Mesenchymal stem cell (in vitro differentiated cells and primary cell): ENCODE measurements at regions not wholly inside any gene's neighbourhood (a gene's known extent, or its start where the extent isn't known, plus 50 kb on each side); places are given as distances from the start of the nearest gene placed in this dataset.
A peak's percentile ranks its signal among the peaks of the same experiment; 100 is the strongest.

Source experiments
- DNase-seq: peaks from one replicate; pipeline ENCODE4 v3.0.0-alpha.2; 2013
- H2AFZ ChIP-seq: one replicate; pipeline ENCODE4 v1.6.1; 2013; ENCODE audit warnings: low read depth, mild to moderate bottlenecking, control low read depth, inconsistent platforms, low read length, moderate library complexity
- H2AK5ac ChIP-seq: 2 replicates; pipeline ENCODE4 v1.6.1; 2013; ENCODE audit warnings: low read length, moderate library complexity, mild to moderate bottlenecking, inconsistent platforms; ENCODE audit not compliant: severe bottlenecking
- H2BK120ac ChIP-seq: one replicate; pipeline ENCODE4 v1.6.1; 2013; ENCODE audit warnings: low read depth, mild to moderate bottlenecking, inconsistent platforms, low read length, moderate library complexity
- H2BK12ac ChIP-seq, 2 experiments: one replicate each; pipeline ENCODE4 v1.6.1; 2013; ENCODE audit warnings: inconsistent platforms in 2 of 2, low read length in 2 of 2, mild to moderate bottlenecking in 2 of 2, moderate library complexity in 2 of 2, control low read depth in 1 of 2
- H2BK15ac ChIP-seq: one replicate; pipeline ENCODE4 v1.6.1; 2013; ENCODE audit warnings: mild to moderate bottlenecking, low read depth, inconsistent platforms; ENCODE audit not compliant: poor library complexity, severe bottlenecking
- H2BK5ac ChIP-seq: 2 replicates; pipeline ENCODE4 v1.6.1; 2013; ENCODE audit warnings: low read depth, mild to moderate bottlenecking, low read length, control low read depth, inconsistent platforms; ENCODE audit not compliant: poor library complexity, severe bottlenecking
- H3K14ac ChIP-seq, 2 experiments: one replicate each; pipeline ENCODE4 v1.6.1; 2013; ENCODE audit warnings: inconsistent platforms in 2 of 2, low read length in 2 of 2, control low read depth in 1 of 2, mild to moderate bottlenecking in 1 of 2, moderate library complexity in 1 of 2
- H3K18ac ChIP-seq, 2 experiments: one replicate each; pipeline ENCODE4 v1.6.1; 2013; ENCODE audit warnings: inconsistent platforms in 2 of 2, low read length in 2 of 2, control low read depth in 1 of 2, low read depth in 1 of 2, mild to moderate bottlenecking in 1 of 2
- H3K23ac ChIP-seq, 2 experiments: one replicate each; pipeline ENCODE4 v1.6.1; 2013; ENCODE audit warnings: inconsistent platforms in 2 of 2, low read length in 2 of 2, mild to moderate bottlenecking in 2 of 2, moderate library complexity in 2 of 2, control low read depth in 1 of 2
- H3K27ac ChIP-seq: 2 replicates; pipeline ENCODE4 v1.5.1; 2013; ENCODE audit warnings: mild to moderate bottlenecking, moderate library complexity, low read length, control low read depth, inconsistent platforms; ENCODE audit not compliant: poor library complexity, severe bottlenecking
- H3K27me3 ChIP-seq, 2 experiments: 2 replicates each; pipeline versions ENCODE4 v1.6.1 to v1.7.0; 2013; ENCODE audit warnings: low read length in 2 of 2, mild to moderate bottlenecking in 2 of 2, moderate library complexity in 2 of 2, control low read depth in 1 of 2, inconsistent platforms in 1 of 2; ENCODE audit not compliant: control insufficient read depth in 1 of 2, insufficient read depth in 1 of 2
- H3K36me3 ChIP-seq, 2 experiments: 2 replicates each; pipeline versions ENCODE4 v1.6.1 to v1.7.0; 2013; ENCODE audit warnings: low read length in 2 of 2, control low read depth in 1 of 2, inconsistent platforms in 1 of 2, low read depth in 1 of 2, mild to moderate bottlenecking in 1 of 2; ENCODE audit not compliant: insufficient read depth in 2 of 2, control insufficient read depth in 1 of 2
- H3K4ac ChIP-seq, 2 experiments: one replicate each; pipeline ENCODE4 v1.6.1; 2013; ENCODE audit warnings: inconsistent platforms in 2 of 2, low read length in 2 of 2, mild to moderate bottlenecking in 2 of 2, moderate library complexity in 2 of 2, control low read depth in 1 of 2, low read depth in 1 of 2
- H3K4me1 ChIP-seq: 2 replicates; pipeline ENCODE4 v1.6.1; 2013; ENCODE audit warnings: low read depth, low read length, control low read depth; ENCODE audit not compliant: control insufficient read depth, insufficient read depth
- H3K4me2 ChIP-seq: 2 replicates; pipeline ENCODE4 v1.6.1; 2013; ENCODE audit warnings: low read length, mild to moderate bottlenecking, inconsistent platforms; ENCODE audit not compliant: poor library complexity, severe bottlenecking
- H3K4me3 ChIP-seq, 2 experiments: 2 replicates each; pipeline versions ENCODE4 v1.5.1 to v1.7.0; 2013; ENCODE audit warnings: low read length in 2 of 2, mild to moderate bottlenecking in 2 of 2, control low read depth in 1 of 2, low read depth in 1 of 2; ENCODE audit not compliant: insufficient read depth in 1 of 2
- H3K79me1 ChIP-seq: replicated peaks from 2 replicates; pipeline ENCODE4 v1.6.1; 2013; ENCODE audit warnings: mild to moderate bottlenecking, control low read depth, low read length, inconsistent platforms; ENCODE audit not compliant: poor library complexity, severe bottlenecking
- H3K9ac ChIP-seq: 2 replicates; pipeline ENCODE4 v1.7.0; 2013; ENCODE audit warnings: mild to moderate bottlenecking, low read length, moderate library complexity
- H3K9me3 ChIP-seq: 2 replicates; pipeline ENCODE4 v1.7.0; 2013; ENCODE audit warnings: mild to moderate bottlenecking, low read length; ENCODE audit not compliant: control insufficient read depth
- H4K8ac ChIP-seq: one replicate; pipeline ENCODE4 v1.6.1; 2013; ENCODE audit warnings: inconsistent platforms, mild to moderate bottlenecking, low read length, moderate library complexity
- H4K91ac ChIP-seq: one replicate; pipeline ENCODE4 v1.6.1; 2013; ENCODE audit warnings: mild to moderate bottlenecking, low read length, inconsistent platforms
- WGBS: methylation state at CpG from one replicate; pipeline ENCODE4 v1.1.7; 2013; ENCODE audit warnings: mixed read lengths; 5-methylcytosine and 5-hydroxymethylcytosine counted together

DNA sequence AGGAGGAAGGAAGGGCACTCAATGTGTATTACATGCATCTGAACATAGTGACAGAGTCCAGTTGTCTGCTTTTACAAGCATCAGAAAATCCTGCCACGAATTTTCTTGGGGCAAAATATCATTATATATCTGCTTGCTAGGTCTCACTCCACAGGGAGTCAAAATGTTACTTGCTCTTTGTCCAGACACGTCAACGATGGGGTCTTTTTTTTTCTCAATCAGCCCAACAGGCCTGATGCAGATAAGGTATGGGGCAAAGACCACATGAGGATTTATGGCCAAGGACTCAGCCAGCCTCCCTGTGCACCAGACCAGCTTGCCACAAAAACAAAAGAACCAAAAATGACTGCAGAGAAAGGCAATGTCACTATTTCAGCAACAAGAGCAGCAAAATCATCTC is 323.4 kb upstream of the PKDCC start:
- H4K91ac ChIP-seq: no peak overlapping the region
- WGBS: 40% methylated on average over 3 of the region's 3 CpGs
- peaks cover 2% of the 10 kb centered on the region for H3K4me1 ChIP-seq

GRCh38 chr2:41725901-41726300 is 321.9 kb upstream of the PKDCC start:
- H2BK120ac ChIP-seq: no peak overlapping the region
- 95% methylated on average over 1 of the region's 3 CpGs for WGBS
- H3K4me2 ChIP-seq: no peak overlapping the region

More for the DNA sequence above, 323.4 kb upstream of the PKDCC start:
- H2BK12ac ChIP-seq: no peak overlapping the region
- H3K23ac ChIP-seq: no peak overlapping the region
- no peak overlapping the region for H3K4me3 ChIP-seq
- no peak overlapping the region for H3K14ac ChIP-seq
- H3K27ac ChIP-seq: no peak overlapping the region
- no peaks in the 10 kb centered on the region for H3K36me3 ChIP-seq
- no peaks in the 10 kb centered on the region for H3K27me3 ChIP-seq
- H2AFZ ChIP-seq: no peak overlapping the region
- no peak overlapping the region for H2AK5ac ChIP-seq
- no peak overlapping the region for H3K18ac ChIP-seq
- H2BK15ac ChIP-seq: no peak overlapping the region
- H2BK120ac ChIP-seq: no peak overlapping the region
- no peak overlapping the region for H3K4me2 ChIP-seq
- no peak overlapping the region for H3K4ac ChIP-seq
- no peak overlapping the region for H3K9ac ChIP-seq
- H3K9me3 ChIP-seq: no peaks in the 10 kb centered on the region
- no peak for DNase-seq
- no peak overlapping the region for H4K8ac ChIP-seq
- H2BK5ac ChIP-seq: no peak overlapping the region
- H3K79me1 ChIP-seq: no peaks in the 10 kb centered on the region

GRCh38 chr2:41726364-41726763 is 321.5 kb upstream of the PKDCC start:
- DNase-seq: no peak
- H3K4me3 ChIP-seq: no peak overlapping the region
- H3K27ac ChIP-seq: no peak overlapping the region
- H3K79me1 ChIP-seq: no peaks in the 10 kb centered on the region
- no peak overlapping the region for H3K18ac ChIP-seq
- H2AFZ ChIP-seq: no peak overlapping the region
- no peak overlapping the region for H2BK5ac ChIP-seq
- H3K23ac ChIP-seq: no peak overlapping the region
- no peaks in the 10 kb centered on the region for H3K27me3 ChIP-seq
- no peaks in the 10 kb centered on the region for H3K9me3 ChIP-seq
- H2BK12ac ChIP-seq: no peak overlapping the region
- 93% methylated on average over 6 of the region's 6 CpGs for WGBS
- H3K9ac ChIP-seq: no peak overlapping the region
- H4K91ac ChIP-seq: no peak overlapping the region
- no peak overlapping the region for H3K14ac ChIP-seq
- H3K36me3 ChIP-seq: no peaks in the 10 kb centered on the region
- H4K8ac ChIP-seq: no peak overlapping the region
- no peak overlapping the region for H2BK120ac ChIP-seq
- H3K4me1 ChIP-seq: peaks cover 2% of the 10 kb centered on the region
- peak overlapping the region; percentile 45 for H2BK15ac ChIP-seq
- H2AK5ac ChIP-seq: no peak overlapping the region
- H3K4ac ChIP-seq: no peak overlapping the region
- H3K4me2 ChIP-seq: no peak overlapping the region

More at GRCh38 chr2:41725901-41726300, 321.9 kb upstream of the PKDCC start:
- no peak overlapping the region for H3K4ac ChIP-seq
- H3K4me3 ChIP-seq: no peak overlapping the region
- no peak overlapping the region for H3K9ac ChIP-seq
- H4K91ac ChIP-seq: no peak overlapping the region
- no peak overlapping the region for H4K8ac ChIP-seq
- H2BK15ac ChIP-seq: no peak overlapping the region
- peaks cover 2% of the 10 kb centered on the region for H3K4me1 ChIP-seq
- H3K27me3 ChIP-seq: no peaks in the 10 kb centered on the region
- H3K18ac ChIP-seq: no peak overlapping the region
- no peak for DNase-seq
- H3K36me3 ChIP-seq: no peaks in the 10 kb centered on the region
- no peak overlapping the region for H3K23ac ChIP-seq
- no peak overlapping the region for H2BK12ac ChIP-seq
- H3K14ac ChIP-seq: no peak overlapping the region
- H3K9me3 ChIP-seq: no peaks in the 10 kb centered on the region
- no peak overlapping the region for H3K27ac ChIP-seq
- H2BK5ac ChIP-seq: no peak overlapping the region
- no peak overlapping the region for H2AK5ac ChIP-seq
- H2AFZ ChIP-seq: no peak overlapping the region
- H3K79me1 ChIP-seq: no peaks in the 10 kb centered on the region

GRCh38 chr2:41727152-41727551 is 320.7 kb upstream of the PKDCC start:
- H3K79me1 ChIP-seq: no peaks in the 10 kb centered on the region
- no peak overlapping the region for H2BK5ac ChIP-seq
- no peak overlapping the region for H3K4me2 ChIP-seq
- H2AFZ ChIP-seq: no peak overlapping the region
- no peak overlapping the region for H3K4ac ChIP-seq
- no peaks in the 10 kb centered on the region for H3K27me3 ChIP-seq
- no peak overlapping the region for H3K14ac ChIP-seq
- H3K4me1 ChIP-seq: peaks cover 2% of the 10 kb centered on the region
- H3K4me3 ChIP-seq: no peak overlapping the region
- 85% methylated on average over 2 of the region's 2 CpGs for WGBS
- no peak overlapping the region for H4K91ac ChIP-seq
- no peak overlapping the region for H3K23ac ChIP-seq
- no peak overlapping the region for H3K18ac ChIP-seq
- H3K36me3 ChIP-seq: no peaks in the 10 kb centered on the region
- H2BK12ac ChIP-seq: no peak overlapping the region
- H4K8ac ChIP-seq: no peak overlapping the region
- H3K9ac ChIP-seq: no peak overlapping the region
- no peak for DNase-seq
- no peaks in the 10 kb centered on the region for H3K9me3 ChIP-seq
- H3K27ac ChIP-seq: no peak overlapping the region
- H2BK15ac ChIP-seq: no peak overlapping the region
- no peak overlapping the region for H2BK120ac ChIP-seq
- peak overlapping the region; percentile 26 for H2AK5ac ChIP-seq
